GM19397 (cell line): ENCODE measurements at regions not wholly inside any gene's neighbourhood (a gene's known extent, or its start where the extent isn't known, plus 50 kb on each side); places are given as distances from the start of the nearest gene placed in this dataset.

Experiments used
- ATAC-seq: cut with Tn5 transposase; IDR thresholded peaks from one replicate; pipeline ENCODE4 v1.9.1; 2021; ENCODE audit warnings: mild to moderate bottlenecking, moderate library complexity; ENCODE audit not compliant: unreplicated experiment

- no peak for ATAC-seq
These were observed 666.8 kb downstream of the PCDH18 start for GRCh38 chr4:136865526-136865925.

GRCh38 chr4:136864604-136865185, 667.6 kb downstream of the PCDH18 start:
- ATAC-seq: peak; percentile 84

- ATAC-seq: no peak
These were observed 668.5 kb downstream of the PCDH18 start for GRCh38 chr4:136863756-136864155.

- no peak for ATAC-seq
These were observed 669.6 kb downstream of the PCDH18 start for GRCh38 chr4:136862653-136863052.

- ATAC-seq: no peak
These were observed 671.2 kb downstream of the PCDH18 start for GRCh38 chr4:136861091-136861490.

GRCh38 chr4:136858903-136859302, 673.4 kb downstream of the PCDH18 start:
- ATAC-seq: no peak

- no peak for ATAC-seq
These were observed 676.4 kb downstream of the PCDH18 start for GRCh38 chr4:136855886-136856285.

- no peak for ATAC-seq
These were observed 681.8 kb downstream of the PCDH18 start for GRCh38 chr4:136850446-136850845.

- ATAC-seq: no peak
These were observed 684.2 kb downstream of the PCDH18 start for GRCh38 chr4:136847881-136848621.

GRCh38 chr4:136841526-136841925, 690.8 kb downstream of the PCDH18 start:
- ATAC-seq: no peak

- no peak for ATAC-seq
These were observed 693.7 kb downstream of the PCDH18 start for GRCh38 chr4:136838607-136839006.

GRCh38 chr4:136831553-136831952, 700.7 kb downstream of the PCDH18 start:
- no peak for ATAC-seq

GRCh38 chr4:136829280-136829679, 703.0 kb downstream of the PCDH18 start:
- ATAC-seq: no peak

GRCh38 chr4:136823020-136823419, 709.3 kb downstream of the PCDH18 start:
- no peak for ATAC-seq

GRCh38 chr4:136818811-136819330, 713.4 kb downstream of the PCDH18 start:
- ATAC-seq: no peak

GRCh38 chr4:136812100-136812880, 720.0 kb downstream of the PCDH18 start:
- ATAC-seq: no peak

GRCh38 chr4:136811496-136812077, 720.7 kb downstream of the PCDH18 start:
- no peak for ATAC-seq

GRCh38 chr4:136810626-136811025, 721.7 kb downstream of the PCDH18 start:
- ATAC-seq: no peak

GRCh38 chr4:136806844-136807243, 725.5 kb downstream of the PCDH18 start:
- ATAC-seq: no peak

GRCh38 chr4:136805617-136806016, 726.7 kb downstream of the PCDH18 start:
- no peak for ATAC-seq

- no peak for ATAC-seq
These were observed 728.9 kb downstream of the PCDH18 start for GRCh38 chr4:136803433-136803832.
